Uterus (tissue), 2 donors: ENCODE measurements at regions not wholly inside any gene's neighbourhood (a gene's known extent, or its start where the extent isn't known, plus 50 kb on each side); places are given as distances from the start of the nearest gene placed in this dataset.

Experiments used
- CTCF ChIP-seq, 4 experiments: fragments of 200-600 bp in 2 of 4; fragments of 450-650 bp in 2 of 4; sonication (generic) in 2 of 4; IDR thresholded peaks; one replicate each; pipeline ENCODE4 v1.5.1; 2016 to 2019; ENCODE audit warnings: antibody characterized with exemption in 4 of 4, mild to moderate bottlenecking in 2 of 4, moderate library complexity in 1 of 4
- POLR2A ChIP-seq, 2 donors: fragments of 450-650 bp; IDR thresholded peaks; one replicate each; pipeline ENCODE4 v1.6.1; 2016; ENCODE audit warnings: antibody characterized with exemption in 2 of 2, mild to moderate bottlenecking in 1 of 2, moderate library complexity in 1 of 2

GRCh38 chr5:5625491-5625890 lies 203.0 kb downstream of the ICE1 start:
- no peak for TF ChIP-seq POLR2A (IDR thresholded peaks at IDR 0.05)
- TF ChIP-seq CTCF (IDR thresholded peaks at IDR 0.05): no peak
